H9 (cell line): ENCODE measurements at regions not wholly inside any gene's neighbourhood (a gene's known extent, or its start where the extent isn't known, plus 50 kb on each side); places are given as distances from the start of the nearest gene placed in this dataset.

Source experiments
- DNase-seq: peaks from one replicate; pipeline ENCODE4 v3.0.0-alpha.2; 2017
- H2AFZ ChIP-seq: one replicate; pipeline ENCODE4 v1.6.1; 2013; ENCODE audit warnings: mild to moderate bottlenecking, low read length, control low read depth, moderate library complexity
- H2AK5ac ChIP-seq: 2 replicates; pipeline ENCODE4 v1.6.1; 2013; ENCODE audit warnings: low read length, control low read depth, mixed read lengths; ENCODE audit not compliant: insufficient read length
- H2BK120ac ChIP-seq: one replicate; pipeline ENCODE4 v1.6.1; 2013; ENCODE audit warnings: low read depth, mild to moderate bottlenecking, low read length, control low read depth, inconsistent platforms; ENCODE audit not compliant: poor library complexity, severe bottlenecking
- H2BK12ac ChIP-seq: 2 replicates; pipeline ENCODE4 v1.6.1; 2013; ENCODE audit warnings: low read length, control low read depth, mixed read lengths, low read depth; ENCODE audit not compliant: insufficient read length
- H2BK15ac ChIP-seq: 2 replicates; pipeline ENCODE4 v1.6.1; 2013; ENCODE audit warnings: low read depth, low read length, control low read depth
- H2BK20ac ChIP-seq: one replicate; pipeline ENCODE4 v1.6.1; 2013; ENCODE audit warnings: low read depth, mild to moderate bottlenecking, low read length, control low read depth, inconsistent platforms; ENCODE audit not compliant: poor library complexity, severe bottlenecking
- H2BK5ac ChIP-seq: 2 replicates; pipeline ENCODE4 v1.6.1; 2013; ENCODE audit warnings: low read length, control low read depth, mixed read lengths; ENCODE audit not compliant: insufficient read length
- H3K14ac ChIP-seq: 2 replicates; pipeline ENCODE4 v1.6.1; 2013; ENCODE audit warnings: low read length, control low read depth; ENCODE audit not compliant: insufficient read depth
- H3K18ac ChIP-seq: 2 replicates; pipeline ENCODE4 v1.6.1; 2013; ENCODE audit warnings: low read depth, mild to moderate bottlenecking, mixed read lengths, low read length, control low read depth; ENCODE audit not compliant: insufficient read length
- H3K23ac ChIP-seq: 2 replicates; pipeline ENCODE4 v1.6.1; 2013; ENCODE audit warnings: low read length, control low read depth, mixed read lengths, low read depth; ENCODE audit not compliant: insufficient read length
- H3K23me2 ChIP-seq: 2 replicates; pipeline ENCODE4 v1.6.1; 2013; ENCODE audit warnings: low read depth, mild to moderate bottlenecking, mixed read lengths, low read length, control low read depth; ENCODE audit not compliant: insufficient read length, poor library complexity, severe bottlenecking
- H3K27ac ChIP-seq: 2 replicates; pipeline ENCODE4 v1.5.1; 2013; ENCODE audit warnings: low read length, control low read depth, mixed read lengths, low read depth; ENCODE audit not compliant: insufficient read length
- H3K27me3 ChIP-seq: 2 replicates; pipeline ENCODE4 v1.6.1; 2013; ENCODE audit warnings: low read length, control low read depth, inconsistent platforms; ENCODE audit not compliant: insufficient read depth
- H3K4ac ChIP-seq: 2 replicates; pipeline ENCODE4 v1.6.1; 2013; ENCODE audit warnings: low read depth, mild to moderate bottlenecking, control low read depth, inconsistent platforms, low read length, moderate library complexity
- H3K4me1 ChIP-seq: 2 replicates; pipeline ENCODE4 v1.6.1; 2013; ENCODE audit warnings: low read length, control low read depth, inconsistent platforms; ENCODE audit not compliant: insufficient read depth
- H3K4me2 ChIP-seq: 2 replicates; pipeline ENCODE4 v1.6.1; 2013; ENCODE audit warnings: low read length, control low read depth, mixed read lengths; ENCODE audit not compliant: insufficient read length, insufficient read depth
- H3K56ac ChIP-seq: 2 replicates; pipeline ENCODE4 v1.6.1; 2013; ENCODE audit warnings: low read depth, mild to moderate bottlenecking, mixed read lengths, low read length, control low read depth; ENCODE audit not compliant: insufficient read length
- H3K79me1 ChIP-seq: 2 replicates; pipeline ENCODE4 v1.6.1; 2013; ENCODE audit warnings: low read depth, mild to moderate bottlenecking, moderate library complexity, low read length, control low read depth, inconsistent platforms; ENCODE audit not compliant: insufficient read depth, poor library complexity, severe bottlenecking
- H3K79me2 ChIP-seq: 2 replicates; pipeline ENCODE4 v1.6.1; 2013; ENCODE audit warnings: low read length, control low read depth, inconsistent platforms; ENCODE audit not compliant: insufficient read depth
- H3K9ac ChIP-seq: 2 replicates; pipeline ENCODE4 v1.6.1; 2013; ENCODE audit warnings: low read length, control low read depth, mixed read lengths; ENCODE audit not compliant: insufficient read length; ENCODE audit errors: extremely low read depth
- H3K9me3 ChIP-seq: one replicate; pipeline ENCODE4 v1.6.1; 2013; ENCODE audit warnings: low read depth, low read length, inconsistent platforms; ENCODE audit not compliant: control insufficient read depth
- H3T11ph ChIP-seq: one replicate; pipeline ENCODE4 v1.6.1; 2013; ENCODE audit warnings: mild to moderate bottlenecking, low read length, control low read depth, inconsistent platforms
- H4K20me1 ChIP-seq: one replicate; pipeline ENCODE4 v1.6.1; 2013; ENCODE audit not compliant: control insufficient read depth, insufficient read length, insufficient read depth
- H4K5ac ChIP-seq: 2 replicates; pipeline ENCODE4 v1.6.1; 2013; ENCODE audit warnings: low read depth, mild to moderate bottlenecking, mixed read lengths, low read length, control low read depth; ENCODE audit not compliant: insufficient read length
- H4K8ac ChIP-seq: replicated peaks from 2 replicates; pipeline ENCODE4 v1.6.1; 2013; ENCODE audit warnings: low read length, control low read depth, mixed read lengths, low read depth; ENCODE audit not compliant: insufficient read length
- H4K91ac ChIP-seq: 2 replicates; pipeline ENCODE4 v1.6.1; 2013; ENCODE audit warnings: low read depth, mild to moderate bottlenecking, moderate library complexity, mixed read lengths, low read length, control low read depth; ENCODE audit not compliant: insufficient read length
- H3K27ac Mint-ChIP-seq, 3 experiments: 2 replicates in 2 of 3; 3 replicates in 1 of 3; pipeline ENCODE4 v1.8.0; 2020 to 2021; ENCODE audit warnings: mixed read lengths in 3 of 3, mild to moderate bottlenecking in 1 of 3, moderate library complexity in 1 of 3
- H3K27me3 Mint-ChIP-seq: 2 replicates; pipeline ENCODE4 v1.8.0; 2021; ENCODE audit warnings: low read depth, mild to moderate bottlenecking, moderate library complexity, mixed read lengths
- H3K36me3 Mint-ChIP-seq, 3 experiments: 2 replicates in 2 of 3; 3 replicates in 1 of 3; pipeline ENCODE4 v1.8.0; 2020 to 2021; ENCODE audit warnings: low read depth in 3 of 3, mixed read lengths in 3 of 3; ENCODE audit not compliant: insufficient read depth in 1 of 3
- H3K4me1 Mint-ChIP-seq, 2 experiments: 2 replicates each; pipeline ENCODE4 v1.8.0; 2020; ENCODE audit warnings: mixed read lengths in 2 of 2
- H3K4me3 Mint-ChIP-seq, 2 experiments: 2 replicates in 1 of 2; 3 replicates in 1 of 2; pipeline ENCODE4 v1.8.0; 2020 to 2021; ENCODE audit warnings: mild to moderate bottlenecking in 2 of 2, mixed read lengths in 2 of 2, moderate library complexity in 1 of 2
- H3K9me3 Mint-ChIP-seq, 2 experiments: 2 replicates in 1 of 2; 3 replicates in 1 of 2; pipeline ENCODE4 v1.8.0; 2020; ENCODE audit warnings: mild to moderate bottlenecking in 2 of 2, mixed read lengths in 2 of 2, moderate library complexity in 1 of 2
- WGBS: extraction: QIAGEN DNeasy Blood & Tissue Kit; methylation state at CpG from one replicate; pipeline ENCODE4 v1.1.7; 2013; ENCODE audit warnings: missing lambda C conversion rate, low lambda C conversion rate, mixed read lengths; ENCODE audit not compliant: insufficient read length; ENCODE audit errors: extremely low coverage; 5-methylcytosine and 5-hydroxymethylcytosine counted together
- TF ChIP-seq, protein P1 (sequence below): fragments of 200-600 bp; sonication (generic); conservative IDR thresholded peaks from 3 replicates; pipeline ENCODE4 v1.8.0; 2021; ENCODE audit warnings: antibody characterized with exemption, mild to moderate bottlenecking

DNA sequence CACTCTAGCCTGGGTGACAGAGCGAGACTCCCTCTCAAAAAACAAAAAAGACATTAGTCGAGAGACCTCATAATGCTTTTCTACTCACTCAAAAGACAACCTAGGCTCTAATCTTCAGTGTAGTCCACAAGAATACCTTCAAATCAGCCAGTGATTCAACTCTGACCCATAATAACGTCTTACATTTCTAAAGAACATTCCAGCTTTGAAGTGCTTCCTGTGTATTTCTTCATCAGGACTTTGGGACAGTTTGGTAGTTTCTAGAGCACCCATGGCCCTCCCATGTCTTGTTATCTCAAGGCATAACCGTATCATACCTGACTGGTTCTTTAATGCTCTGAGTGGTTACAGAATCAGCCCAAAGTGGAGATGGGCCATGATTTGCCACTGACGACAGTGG lies 221.3 kb downstream of the SKIDA1 start:
- Histone ChIP-seq H3K79me2 (no peaks in the 10 kb centered on the region), H3K4me2 (no peak overlapping the region), H3K9ac (no peak overlapping the region), H2BK5ac (no peak overlapping the region), H4K20me1 (no peaks in the 10 kb centered on the region), H3K23me2 (no peaks in the 10 kb centered on the region), H3K79me1 (no peaks in the 10 kb centered on the region), H2BK12ac (no peak overlapping the region), H4K5ac (no peak overlapping the region), H3K9me3 (no peaks in the 10 kb centered on the region), H2AFZ (no peak overlapping the region), H4K8ac (no peak overlapping the region), H3K23ac (no peak overlapping the region), H2BK120ac (no peak overlapping the region), H3K4me1 (no peaks in the 10 kb centered on the region; the same call in 1 of the 2 replicates), H2BK15ac (no peak overlapping the region), H3K27ac (no peak overlapping the region), H3K14ac (no peak overlapping the region), H3K27me3 (no peaks in the 10 kb centered on the region), H2AK5ac (no peak overlapping the region), H3T11ph (no peak overlapping the region), H4K91ac (no peak overlapping the region), H2BK20ac (no peak overlapping the region), H3K56ac (no peak overlapping the region), H3K18ac (no peak overlapping the region), H3K4ac (no peak overlapping the region)
- peaks cover 0 to 4% of the 10 kb centered on the region in 2 experiments; a peak in 1 of 5 replicates for H3K9me3 Mint-ChIP-seq
- TF ChIP-seq, protein P1, sequence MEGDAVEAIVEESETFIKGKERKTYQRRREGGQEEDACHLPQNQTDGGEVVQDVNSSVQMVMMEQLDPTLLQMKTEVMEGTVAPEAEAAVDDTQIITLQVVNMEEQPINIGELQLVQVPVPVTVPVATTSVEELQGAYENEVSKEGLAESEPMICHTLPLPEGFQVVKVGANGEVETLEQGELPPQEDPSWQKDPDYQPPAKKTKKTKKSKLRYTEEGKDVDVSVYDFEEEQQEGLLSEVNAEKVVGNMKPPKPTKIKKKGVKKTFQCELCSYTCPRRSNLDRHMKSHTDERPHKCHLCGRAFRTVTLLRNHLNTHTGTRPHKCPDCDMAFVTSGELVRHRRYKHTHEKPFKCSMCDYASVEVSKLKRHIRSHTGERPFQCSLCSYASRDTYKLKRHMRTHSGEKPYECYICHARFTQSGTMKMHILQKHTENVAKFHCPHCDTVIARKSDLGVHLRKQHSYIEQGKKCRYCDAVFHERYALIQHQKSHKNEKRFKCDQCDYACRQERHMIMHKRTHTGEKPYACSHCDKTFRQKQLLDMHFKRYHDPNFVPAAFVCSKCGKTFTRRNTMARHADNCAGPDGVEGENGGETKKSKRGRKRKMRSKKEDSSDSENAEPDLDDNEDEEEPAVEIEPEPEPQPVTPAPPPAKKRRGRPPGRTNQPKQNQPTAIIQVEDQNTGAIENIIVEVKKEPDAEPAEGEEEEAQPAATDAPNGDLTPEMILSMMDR = no peak
- no peaks in the 10 kb centered on the region for H3K27me3 Mint-ChIP-seq
- H3K4me3 Mint-ChIP-seq = no peak overlapping the region
- H3K4me1 Mint-ChIP-seq = peaks cover 17 to 18% of the 10 kb centered on the region in 2 experiments
- no peak for DNase-seq
- H3K36me3 Mint-ChIP-seq = peaks cover 0 to 4% (median 0%) of the 10 kb centered on the region in 3 experiments; a peak in 1 of 7 replicates
- H3K27ac Mint-ChIP-seq = peak overlapping the region in 1 of 3 experiments; percentile 62; a peak in 2 of 7 replicates
- no CpG with 5 or more reads among the region's 5 CpGs for WGBS
